ENCODE measurements at regions not wholly inside any gene's neighbourhood (a gene's known extent, or its start where the extent isn't known, plus 50 kb on each side); places are given as distances from the start of the nearest gene placed in this dataset.

DNA sequence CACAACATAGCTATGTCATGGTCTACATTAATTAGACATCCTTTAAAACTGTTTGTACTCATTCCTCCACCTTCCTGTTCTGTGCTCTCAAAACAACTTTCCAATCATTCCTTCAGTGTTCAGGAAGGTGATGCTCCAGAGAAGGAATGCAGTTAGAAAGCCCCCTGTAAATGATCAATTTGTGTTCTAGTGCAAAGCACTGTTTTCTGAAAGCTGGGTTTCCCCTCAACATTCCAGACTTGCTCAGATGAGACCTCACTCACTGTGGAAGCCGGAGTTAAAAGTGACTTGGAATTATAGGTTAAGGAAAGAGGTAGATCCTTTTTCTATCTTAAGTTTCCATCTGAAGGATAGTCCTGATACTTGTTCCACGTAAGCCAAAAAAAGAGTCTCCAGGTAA, 95.9 kb downstream of the BMP2 start:
- H3K27ac ChIP-seq = no peak overlapping the region
- no peak for TF ChIP-seq CTCF (conservative IDR thresholded peaks at IDR 0.05)

DNA sequence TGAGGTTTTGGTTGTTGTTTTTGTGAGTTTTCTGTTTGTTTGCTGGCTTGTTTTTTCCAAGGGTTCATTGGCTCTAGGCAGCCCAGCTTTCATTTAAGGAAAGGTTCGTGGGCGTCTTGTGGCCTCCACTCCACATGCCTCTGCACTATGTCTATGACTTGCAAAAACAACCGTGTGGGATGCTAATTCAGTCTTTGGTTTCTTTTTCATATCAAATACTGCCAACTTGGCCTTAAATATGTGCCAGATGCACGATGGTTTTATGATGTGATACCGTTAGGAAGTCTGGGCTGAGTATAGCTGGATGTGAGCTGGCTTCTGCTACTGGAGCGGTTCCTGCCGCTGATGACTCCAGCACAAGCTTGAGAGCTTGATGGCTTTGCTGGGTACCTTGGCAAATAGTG, 96.3 kb downstream of the BMP2 start:
- no peak for TF ChIP-seq CTCF (conservative IDR thresholded peaks at IDR 0.05)
- no peak overlapping the region for H3K27ac ChIP-seq

GRCh38 chr20:6864740-6865139, 97.3 kb downstream of the BMP2 start:
- H3K27ac ChIP-seq = no peak overlapping the region
- no peak for TF ChIP-seq CTCF (conservative IDR thresholded peaks at IDR 0.05)

DNA sequence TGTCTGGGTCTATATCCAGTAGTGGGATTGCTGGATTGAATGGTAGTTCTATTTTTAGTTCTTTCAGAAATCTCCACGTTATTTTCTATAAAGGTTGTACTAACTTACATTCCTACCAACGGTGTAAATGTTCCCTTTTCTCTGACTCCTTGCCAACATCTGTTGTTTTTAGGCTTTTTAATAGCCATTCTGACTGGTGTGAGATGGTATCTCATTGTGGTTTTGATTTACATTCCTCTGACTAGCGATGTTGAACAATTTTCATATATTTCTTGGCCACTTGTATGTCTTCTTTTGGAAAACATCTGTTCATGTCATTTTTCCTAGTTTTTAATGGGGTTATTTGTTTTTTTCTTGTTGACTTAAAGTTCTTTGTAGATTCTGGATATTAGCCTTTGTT, 99.3 kb downstream of the BMP2 start:
- TF ChIP-seq CTCF (conservative IDR thresholded peaks at IDR 0.05) = no peak
- H3K27ac ChIP-seq = no peak overlapping the region

DNA sequence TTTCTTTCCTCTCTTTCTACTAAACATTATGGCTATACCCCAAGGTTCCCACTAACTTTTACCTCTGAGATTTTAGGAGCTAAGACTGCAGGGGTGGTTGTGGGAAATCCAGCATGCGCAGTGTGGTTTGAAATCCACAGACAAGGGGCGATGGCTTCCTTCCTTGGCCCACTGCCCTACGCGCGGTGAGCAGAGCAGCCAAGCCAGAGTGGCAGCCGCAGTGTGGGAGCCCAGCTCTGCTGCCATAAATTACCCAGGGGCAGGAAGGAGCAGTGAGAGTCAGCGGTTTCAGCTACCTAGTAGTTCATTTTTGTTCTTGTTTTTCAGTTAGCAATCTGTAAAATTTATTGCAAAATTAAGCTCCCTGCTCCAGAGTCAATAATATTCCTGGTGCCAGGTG, 101.4 kb downstream of the BMP2 start:
- TF ChIP-seq CTCF (conservative IDR thresholded peaks at IDR 0.05) = no peak
- no peak overlapping the region for H3K27ac ChIP-seq

GRCh38 chr20:6870559-6870958, 103.1 kb downstream of the BMP2 start:
- H3K27ac ChIP-seq = no peak overlapping the region
- TF ChIP-seq CTCF (conservative IDR thresholded peaks at IDR 0.05) = no peak

- no peak overlapping the region for H3K27ac ChIP-seq
- no peak for TF ChIP-seq CTCF (conservative IDR thresholded peaks at IDR 0.05)
Measured at GRCh38 chr20:6877633-6878032, 110.1 kb downstream of the BMP2 start.
